ENCODE measurements at regions not wholly inside any gene's neighbourhood (a gene's known extent, or its start where the extent isn't known, plus 50 kb on each side); places are given as distances from the start of the nearest gene placed in this dataset.

DNA sequence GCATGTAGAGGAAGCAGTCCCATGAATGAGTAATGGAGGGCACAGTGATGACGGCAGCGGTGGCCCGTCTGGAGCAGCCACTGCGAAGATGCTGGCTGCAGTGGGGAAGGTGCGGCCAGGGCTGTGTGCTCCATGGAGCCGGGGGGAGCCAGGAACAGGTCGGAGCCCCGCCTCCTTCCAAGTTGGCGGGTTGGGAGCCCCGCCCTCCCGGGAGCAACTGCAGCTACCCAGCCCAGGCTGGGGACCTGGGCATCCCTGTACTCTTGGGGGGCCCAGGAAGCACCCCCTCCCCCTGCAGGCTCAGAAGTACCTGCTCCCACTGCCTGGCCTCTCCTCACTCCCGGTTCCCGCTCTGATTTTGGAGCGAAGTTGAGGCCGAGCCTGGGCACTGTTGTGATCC is 175.1 kb upstream of the ADCY1 start:
- H3K9me3 ChIP-seq (ENCODE audit: low read length): no peaks in the 10 kb centered on the region
- H3K9ac ChIP-seq (ENCODE audit: low read length): no peak overlapping the region
- no peaks in the 10 kb centered on the region for H4K20me1 ChIP-seq (ENCODE audit: insufficient read depth)
- no peaks in the 10 kb centered on the region for H3F3A ChIP-seq (ENCODE audit: insufficient read depth, low read length, poor library complexity, severe bottlenecking)
- no peak overlapping the region for H3K27ac ChIP-seq (ENCODE audit: low read length)
- H3K9me2 ChIP-seq (ENCODE audit: insufficient read depth, low read length): no peaks in the 10 kb centered on the region
- no peak for TF ChIP-seq SMC3 (conservative IDR thresholded peaks at IDR 0.05; ENCODE audit: poor library complexity)
- no peak for TF ChIP-seq RAD21 (conservative IDR thresholded peaks at IDR 0.05)
- TF ChIP-seq, protein P1, sequence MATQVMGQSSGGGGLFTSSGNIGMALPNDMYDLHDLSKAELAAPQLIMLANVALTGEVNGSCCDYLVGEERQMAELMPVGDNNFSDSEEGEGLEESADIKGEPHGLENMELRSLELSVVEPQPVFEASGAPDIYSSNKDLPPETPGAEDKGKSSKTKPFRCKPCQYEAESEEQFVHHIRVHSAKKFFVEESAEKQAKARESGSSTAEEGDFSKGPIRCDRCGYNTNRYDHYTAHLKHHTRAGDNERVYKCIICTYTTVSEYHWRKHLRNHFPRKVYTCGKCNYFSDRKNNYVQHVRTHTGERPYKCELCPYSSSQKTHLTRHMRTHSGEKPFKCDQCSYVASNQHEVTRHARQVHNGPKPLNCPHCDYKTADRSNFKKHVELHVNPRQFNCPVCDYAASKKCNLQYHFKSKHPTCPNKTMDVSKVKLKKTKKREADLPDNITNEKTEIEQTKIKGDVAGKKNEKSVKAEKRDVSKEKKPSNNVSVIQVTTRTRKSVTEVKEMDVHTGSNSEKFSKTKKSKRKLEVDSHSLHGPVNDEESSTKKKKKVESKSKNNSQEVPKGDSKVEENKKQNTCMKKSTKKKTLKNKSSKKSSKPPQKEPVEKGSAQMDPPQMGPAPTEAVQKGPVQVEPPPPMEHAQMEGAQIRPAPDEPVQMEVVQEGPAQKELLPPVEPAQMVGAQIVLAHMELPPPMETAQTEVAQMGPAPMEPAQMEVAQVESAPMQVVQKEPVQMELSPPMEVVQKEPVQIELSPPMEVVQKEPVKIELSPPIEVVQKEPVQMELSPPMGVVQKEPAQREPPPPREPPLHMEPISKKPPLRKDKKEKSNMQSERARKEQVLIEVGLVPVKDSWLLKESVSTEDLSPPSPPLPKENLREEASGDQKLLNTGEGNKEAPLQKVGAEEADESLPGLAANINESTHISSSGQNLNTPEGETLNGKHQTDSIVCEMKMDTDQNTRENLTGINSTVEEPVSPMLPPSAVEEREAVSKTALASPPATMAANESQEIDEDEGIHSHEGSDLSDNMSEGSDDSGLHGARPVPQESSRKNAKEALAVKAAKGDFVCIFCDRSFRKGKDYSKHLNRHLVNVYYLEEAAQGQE (IDR thresholded peaks at IDR 0.05; ENCODE audit: borderline replicate concordance): no peak
- no peak for TF ChIP-seq EP300 (conservative IDR thresholded peaks at IDR 0.05; ENCODE audit: poor library complexity, severe bottlenecking)
- no peak for TF ChIP-seq TAF1 (IDR thresholded peaks at IDR 0.05; ENCODE audit: low read depth)
- TF ChIP-seq, protein P2, sequence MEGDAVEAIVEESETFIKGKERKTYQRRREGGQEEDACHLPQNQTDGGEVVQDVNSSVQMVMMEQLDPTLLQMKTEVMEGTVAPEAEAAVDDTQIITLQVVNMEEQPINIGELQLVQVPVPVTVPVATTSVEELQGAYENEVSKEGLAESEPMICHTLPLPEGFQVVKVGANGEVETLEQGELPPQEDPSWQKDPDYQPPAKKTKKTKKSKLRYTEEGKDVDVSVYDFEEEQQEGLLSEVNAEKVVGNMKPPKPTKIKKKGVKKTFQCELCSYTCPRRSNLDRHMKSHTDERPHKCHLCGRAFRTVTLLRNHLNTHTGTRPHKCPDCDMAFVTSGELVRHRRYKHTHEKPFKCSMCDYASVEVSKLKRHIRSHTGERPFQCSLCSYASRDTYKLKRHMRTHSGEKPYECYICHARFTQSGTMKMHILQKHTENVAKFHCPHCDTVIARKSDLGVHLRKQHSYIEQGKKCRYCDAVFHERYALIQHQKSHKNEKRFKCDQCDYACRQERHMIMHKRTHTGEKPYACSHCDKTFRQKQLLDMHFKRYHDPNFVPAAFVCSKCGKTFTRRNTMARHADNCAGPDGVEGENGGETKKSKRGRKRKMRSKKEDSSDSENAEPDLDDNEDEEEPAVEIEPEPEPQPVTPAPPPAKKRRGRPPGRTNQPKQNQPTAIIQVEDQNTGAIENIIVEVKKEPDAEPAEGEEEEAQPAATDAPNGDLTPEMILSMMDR (IDR thresholded peaks at IDR 0.05; ENCODE audit: poor library complexity, severe bottlenecking): no peak
- no peak for TF ChIP-seq POLR2AphosphoS5 (IDR thresholded peaks at IDR 0.05)
- no peak for TF ChIP-seq EZH2 (IDR thresholded peaks at IDR 0.05; ENCODE audit: borderline replicate concordance, insufficient read depth, low read length, poor library complexity, severe bottlenecking)
- H3K36me3 ChIP-seq (ENCODE audit: insufficient read depth, low read length): no peaks in the 10 kb centered on the region
- no peak overlapping the region for H2AFZ ChIP-seq (ENCODE audit: low read depth, low read length)
- H3K4me3 ChIP-seq (ENCODE audit: low read length): no peak overlapping the region
- no peaks in the 10 kb centered on the region for H3K27me3 ChIP-seq (ENCODE audit: insufficient read depth, low read depth, low read length)
- H3K79me2 ChIP-seq (replicated peaks; ENCODE audit: insufficient read depth, low read length): no peaks in the 10 kb centered on the region
- H3K4me2 ChIP-seq (ENCODE audit: low read length): no peak overlapping the region

DNA sequence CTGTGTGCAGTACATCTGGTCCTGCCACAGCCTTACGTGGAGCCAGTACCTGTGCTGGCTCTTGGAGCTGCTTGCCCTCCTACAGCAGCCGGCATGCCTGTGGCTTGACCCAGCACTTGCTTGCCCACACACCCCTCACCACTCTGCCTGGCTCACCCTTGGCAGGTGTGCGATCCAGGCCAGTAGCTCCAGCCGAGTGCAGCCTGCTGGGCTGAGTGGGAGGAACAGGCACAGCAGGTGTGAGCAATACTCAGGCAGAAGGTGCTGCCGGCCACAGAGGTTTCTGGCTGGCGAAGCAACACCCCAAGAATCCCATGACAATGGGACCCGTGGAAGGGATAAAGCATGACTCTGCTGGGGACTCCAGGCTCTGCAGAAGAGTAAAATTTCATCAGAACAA is 173.5 kb upstream of the ADCY1 start:
- Histone ChIP-seq H4K20me1 (ENCODE audit: insufficient read depth) (no peaks in the 10 kb centered on the region), H3K9me3 (ENCODE audit: low read length) (no peaks in the 10 kb centered on the region), H3K4me2 (ENCODE audit: low read length) (no peak overlapping the region), H3K27me3 (ENCODE audit: insufficient read depth, low read depth, low read length) (no peaks in the 10 kb centered on the region), H3K4me3 (ENCODE audit: low read length) (no peak overlapping the region), H3K36me3 (ENCODE audit: insufficient read depth, low read length) (no peaks in the 10 kb centered on the region), H2AFZ (ENCODE audit: low read depth, low read length) (no peak overlapping the region), H3K79me2 (replicated peaks; ENCODE audit: insufficient read depth, low read length) (no peaks in the 10 kb centered on the region), H3K9me2 (ENCODE audit: insufficient read depth, low read length) (no peaks in the 10 kb centered on the region), H3F3A (ENCODE audit: insufficient read depth, low read length, poor library complexity, severe bottlenecking) (no peaks in the 10 kb centered on the region), H3K27ac (ENCODE audit: low read length) (no peak overlapping the region), H3K9ac (ENCODE audit: low read length) (no peak overlapping the region)
- TF ChIP-seq, protein P1 (IDR thresholded peaks at IDR 0.05; ENCODE audit: borderline replicate concordance): no peak
- TF ChIP-seq RAD21 (conservative IDR thresholded peaks at IDR 0.05): no peak
- TF ChIP-seq, protein P2 (IDR thresholded peaks at IDR 0.05; ENCODE audit: poor library complexity, severe bottlenecking): no peak
- no peak for TF ChIP-seq TAF1 (IDR thresholded peaks at IDR 0.05; ENCODE audit: low read depth)
- no peak for TF ChIP-seq SMC3 (conservative IDR thresholded peaks at IDR 0.05; ENCODE audit: poor library complexity)
- no peak for TF ChIP-seq MXI1 (conservative IDR thresholded peaks at IDR 0.05; ENCODE audit: poor library complexity, severe bottlenecking)
- no peak for TF ChIP-seq EP300 (conservative IDR thresholded peaks at IDR 0.05; ENCODE audit: poor library complexity, severe bottlenecking)
- TF ChIP-seq POLR2AphosphoS5 (IDR thresholded peaks at IDR 0.05): no peak
- TF ChIP-seq EZH2 (IDR thresholded peaks at IDR 0.05; ENCODE audit: borderline replicate concordance, insufficient read depth, low read length, poor library complexity, severe bottlenecking): no peak

Data from neural cell (in vitro differentiated cells).